ENCODE measurements at regions not wholly inside any gene's neighbourhood (a gene's known extent, or its start where the extent isn't known, plus 50 kb on each side); places are given as distances from the start of the nearest gene placed in this dataset.

GRCh38 chr3:99473321-99473751 is 165.1 kb upstream of the COL8A1 start:
- peaks cover 0 to 9% (median 0%) of the 10 kb centered on the region in 3 experiments; a peak in 4 of 7 replicates for H3K36me3 Mint-ChIP-seq (ENCODE audit: insufficient read depth in 1 of 3, low read depth in 3 of 3)
- H3K4me2 ChIP-seq (ENCODE audit: insufficient read depth, insufficient read length, low read length): no peak overlapping the region

More at GRCh38 chr3:99473321-99473751, 165.1 kb upstream of the COL8A1 start:
- Histone ChIP-seq H2BK20ac (ENCODE audit: low read depth, low read length, poor library complexity, severe bottlenecking) (no peak overlapping the region), H3K14ac (ENCODE audit: insufficient read depth, low read length) (no peak overlapping the region), H3K23ac (ENCODE audit: insufficient read length, low read depth, low read length) (no peak overlapping the region), H3K9ac (ENCODE audit: extremely low read depth, insufficient read length, low read length) (no peak overlapping the region), H2BK5ac (ENCODE audit: insufficient read length, low read length) (no peak overlapping the region), H3K27ac (ENCODE audit: insufficient read length, low read depth, low read length) (no peak overlapping the region), H3K4me1 (ENCODE audit: insufficient read depth, low read length) (no peaks in the 10 kb centered on the region), H3K56ac (ENCODE audit: insufficient read length, low read depth, low read length) (no peak overlapping the region), H3K9me3 (ENCODE audit: control insufficient read depth, low read depth, low read length) (no peaks in the 10 kb centered on the region), H2AK5ac (ENCODE audit: insufficient read length, low read length) (no peak overlapping the region), H4K5ac (ENCODE audit: insufficient read length, low read depth, low read length) (no peak overlapping the region), H3K4ac (ENCODE audit: low read depth, low read length) (no peak overlapping the region), H3K23me2 (ENCODE audit: insufficient read length, low read depth, low read length, poor library complexity, severe bottlenecking) (no peaks in the 10 kb centered on the region), H4K8ac (replicated peaks; ENCODE audit: insufficient read length, low read depth, low read length) (no peak overlapping the region), H4K91ac (ENCODE audit: insufficient read length, low read depth, low read length) (no peak overlapping the region), H2AFZ (ENCODE audit: low read length) (no peak overlapping the region), H3T11ph (ENCODE audit: low read length) (no peak overlapping the region), H3K18ac (ENCODE audit: insufficient read length, low read depth, low read length) (no peak overlapping the region), H2BK120ac (ENCODE audit: low read depth, low read length, poor library complexity, severe bottlenecking) (no peak overlapping the region), H2BK12ac (ENCODE audit: insufficient read length, low read depth, low read length) (no peak overlapping the region), H3K79me2 (ENCODE audit: insufficient read depth, low read length) (no peaks in the 10 kb centered on the region), H4K20me1 (ENCODE audit: control insufficient read depth, insufficient read depth, insufficient read length) (no peaks in the 10 kb centered on the region), H3K27me3 (ENCODE audit: insufficient read depth, low read length) (no peaks in the 10 kb centered on the region), H2BK15ac (ENCODE audit: low read depth, low read length) (no peak overlapping the region), H3K79me1 (ENCODE audit: insufficient read depth, low read depth, low read length, poor library complexity, severe bottlenecking) (no peaks in the 10 kb centered on the region)
- no peaks in the 10 kb centered on the region for H3K27me3 Mint-ChIP-seq (ENCODE audit: low read depth)
- peaks cover 9 to 12% of the 10 kb centered on the region in 2 experiments; a peak in 4 of 5 replicates for H3K9me3 Mint-ChIP-seq
- DNase-seq: no peak
- WGBS (ENCODE audit: extremely low coverage, insufficient read length, low lambda C conversion rate): no CpG with 5 or more reads among the region's 2 CpGs
- no peak overlapping the region for H3K4me3 Mint-ChIP-seq
- no peak for TF ChIP-seq CTCF (conservative IDR thresholded peaks at IDR 0.05)
- no peak overlapping the region for H3K27ac Mint-ChIP-seq
- peaks cover 0 to under 1% of the 10 kb centered on the region in 2 experiments; a peak in 1 of 4 replicates for H3K4me1 Mint-ChIP-seq
